Activated CD8-positive, alpha-beta memory T cell treated with anti-CD3 and anti-CD28 coated beads for 4 hours (primary cell): ENCODE measurements at regions not wholly inside any gene's neighbourhood (a gene's known extent, or its start where the extent isn't known, plus 50 kb on each side); places are given as distances from the start of the nearest gene placed in this dataset.

ENCODE experiments used
- DNase-seq, 2 donors: peaks; one replicate each; pipeline ENCODE4 v3.0.0-alpha.2; 2020; ENCODE audit warnings: low read depth in 2 of 2

DNA sequence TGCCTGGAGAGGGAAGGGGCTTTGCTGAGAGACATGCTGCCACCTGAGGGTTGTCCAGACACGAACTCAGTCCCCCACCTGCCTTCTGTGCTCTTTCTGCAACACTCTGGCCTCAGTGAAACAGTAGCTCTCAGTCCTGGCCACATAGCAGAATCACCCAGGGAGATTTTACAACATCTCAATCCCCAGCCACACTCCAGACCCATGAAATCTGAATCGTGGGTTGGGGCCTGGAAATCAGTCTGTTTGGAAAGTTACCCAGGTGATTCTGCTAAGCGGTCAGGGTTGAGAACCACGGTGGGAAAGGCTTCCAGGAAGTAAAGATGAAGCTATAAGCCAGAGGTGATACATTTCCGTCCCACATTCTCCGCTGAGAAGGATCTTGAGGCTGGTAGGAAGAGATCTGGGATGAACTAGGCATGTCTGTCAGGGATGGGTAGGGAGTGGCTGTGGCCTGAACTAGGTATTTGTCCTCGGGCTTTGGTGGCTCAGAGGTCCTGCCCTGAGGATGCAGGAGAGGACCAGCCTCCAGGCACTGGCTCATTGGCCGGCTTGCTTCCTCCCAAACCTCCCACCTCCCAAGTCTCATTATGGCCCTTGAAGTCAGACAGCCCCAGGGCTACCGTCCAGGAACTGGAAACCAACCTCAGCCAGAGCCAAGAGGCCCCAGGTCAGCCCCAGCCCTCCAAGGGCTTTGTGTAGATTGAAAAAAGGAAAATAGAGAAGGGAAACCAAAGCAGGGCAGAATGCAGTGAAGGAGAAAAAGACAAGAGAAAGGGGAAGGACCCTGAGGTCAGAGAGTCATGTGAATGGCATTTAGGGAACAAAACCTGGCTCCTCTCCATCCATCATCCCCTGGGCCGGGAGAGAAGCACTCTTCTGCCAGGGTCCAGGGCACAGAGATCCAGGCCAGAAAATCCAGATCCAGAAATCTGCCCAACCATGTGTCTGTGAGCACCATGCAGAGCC lies 119.6 kb downstream of the ZFP36L2 start:
- no peak for DNase-seq

DNA sequence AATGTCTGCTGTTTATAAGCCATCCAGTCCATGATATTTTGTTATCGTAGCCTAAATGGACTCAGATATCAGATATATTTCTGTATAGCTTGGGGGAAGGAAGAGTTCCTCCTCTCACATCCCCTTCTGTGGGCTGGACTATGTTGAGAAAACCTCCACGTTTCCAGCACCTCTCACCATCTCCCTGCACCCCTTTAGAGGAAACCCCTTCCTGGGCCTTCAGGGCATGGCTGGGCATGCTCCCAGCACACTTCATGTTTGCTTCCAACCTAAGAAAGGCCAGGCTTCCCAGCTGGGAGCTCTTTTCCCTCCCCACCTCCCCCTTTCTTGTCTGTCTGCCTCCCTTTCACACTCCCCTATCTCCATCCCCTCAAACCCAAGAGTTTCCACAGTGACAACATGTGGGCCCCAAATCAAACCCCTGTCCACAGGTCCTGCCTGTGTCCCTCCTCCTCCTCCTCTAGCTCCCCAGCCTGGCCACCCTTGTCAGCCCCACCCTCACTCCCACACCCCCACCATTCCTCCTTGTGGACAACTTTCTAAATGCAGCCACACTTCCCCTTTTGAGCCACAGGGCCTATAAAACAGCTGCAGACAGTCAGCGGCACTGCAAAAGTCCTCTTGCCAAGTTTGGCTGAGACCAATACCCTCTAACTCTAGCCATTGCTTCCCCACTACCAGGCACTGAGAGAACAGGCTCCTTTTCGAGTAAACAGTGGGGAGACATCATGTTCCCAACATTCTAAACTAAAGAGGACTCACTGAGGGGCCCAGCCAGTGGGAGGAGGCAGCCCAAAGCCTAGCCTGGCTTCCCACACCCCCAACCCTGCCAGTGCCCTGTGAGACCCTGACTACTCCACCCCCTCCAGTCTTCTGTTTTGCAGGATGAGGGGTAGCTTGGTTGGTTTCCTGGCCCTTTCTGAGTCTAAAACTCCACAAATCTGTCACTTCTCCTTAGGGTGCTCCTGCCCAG lies 120.5 kb downstream of the ZFP36L2 start:
- DNase-seq = no peak

DNA sequence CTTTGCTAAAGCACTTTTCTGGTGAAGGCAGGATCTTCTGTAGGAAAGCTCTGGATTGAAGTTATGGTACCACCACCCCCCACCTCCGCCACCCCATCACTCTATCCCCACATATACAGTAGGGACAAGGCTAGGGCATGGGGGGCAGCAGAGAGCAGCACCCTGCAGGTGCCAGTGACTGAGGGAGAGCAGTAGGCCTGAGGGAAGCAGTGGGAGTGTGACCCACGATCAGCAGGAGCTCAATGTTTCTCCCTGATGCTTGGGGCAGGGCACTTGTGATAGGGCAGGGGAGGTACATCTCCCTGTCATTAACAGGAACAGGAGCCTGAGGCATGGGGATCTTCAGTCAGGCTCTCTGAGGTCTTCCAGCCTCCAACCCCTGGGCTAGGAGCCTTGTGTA lies 121.6 kb downstream of the ZFP36L2 start:
- DNase-seq = no peak

DNA sequence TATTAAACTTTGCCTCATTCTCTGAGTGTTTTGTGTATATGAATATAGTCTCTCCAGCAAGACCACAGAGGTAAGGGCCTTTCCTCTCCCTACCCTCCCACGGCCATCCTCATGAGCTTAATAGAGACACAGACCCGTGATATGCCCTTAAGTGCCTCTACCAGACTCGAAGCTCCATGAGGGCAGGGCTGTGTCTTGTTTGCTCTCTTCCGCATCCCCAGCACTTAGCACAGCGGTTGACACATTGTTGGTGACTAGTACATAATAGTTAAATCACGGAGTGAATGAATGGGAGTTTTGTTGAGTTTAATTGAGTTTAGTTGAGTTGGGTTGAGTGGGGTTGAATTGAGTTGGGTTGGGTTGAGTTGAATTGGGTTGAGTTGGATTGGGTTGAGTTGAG lies 122.3 kb downstream of the ZFP36L2 start:
- no peak for DNase-seq

- no peak for DNase-seq
Measured at GRCh38 chr2:43103093-43103404, 123.4 kb downstream of the ZFP36L2 start.

GRCh38 chr2:43102366-43103092 lies 123.9 kb downstream of the ZFP36L2 start:
- no peak for DNase-seq

- no peak for DNase-seq
Measured at GRCh38 chr2:43101751-43102150, 124.7 kb downstream of the ZFP36L2 start.

- no peak for DNase-seq
Measured at GRCh38 chr2:43100883-43101662, 125.3 kb downstream of the ZFP36L2 start.

- DNase-seq = no peak
Measured at GRCh38 chr2:43100362-43100882, 126.0 kb downstream of the ZFP36L2 start.

DNA sequence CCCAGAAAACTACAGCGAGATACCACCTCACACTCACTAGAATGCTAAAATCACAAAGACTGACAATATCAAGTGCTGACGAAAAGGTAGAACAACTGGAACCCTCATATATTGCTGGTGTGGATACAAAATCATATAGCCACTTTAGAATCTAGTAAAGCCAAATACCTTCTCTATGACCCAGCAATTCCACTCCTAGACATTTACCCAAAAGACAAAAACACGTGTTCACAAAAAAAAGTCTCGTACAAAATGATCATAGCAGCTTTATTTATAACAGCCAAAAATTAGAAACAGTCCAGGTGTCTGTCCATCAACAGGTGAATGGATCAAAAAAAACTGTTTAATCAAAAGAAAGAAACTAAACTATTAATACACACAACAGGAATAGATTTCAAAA lies 126.6 kb downstream of the ZFP36L2 start:
- DNase-seq = no peak

- DNase-seq = no peak
Measured at GRCh38 chr2:43098539-43098938, 127.9 kb downstream of the ZFP36L2 start.

DNA sequence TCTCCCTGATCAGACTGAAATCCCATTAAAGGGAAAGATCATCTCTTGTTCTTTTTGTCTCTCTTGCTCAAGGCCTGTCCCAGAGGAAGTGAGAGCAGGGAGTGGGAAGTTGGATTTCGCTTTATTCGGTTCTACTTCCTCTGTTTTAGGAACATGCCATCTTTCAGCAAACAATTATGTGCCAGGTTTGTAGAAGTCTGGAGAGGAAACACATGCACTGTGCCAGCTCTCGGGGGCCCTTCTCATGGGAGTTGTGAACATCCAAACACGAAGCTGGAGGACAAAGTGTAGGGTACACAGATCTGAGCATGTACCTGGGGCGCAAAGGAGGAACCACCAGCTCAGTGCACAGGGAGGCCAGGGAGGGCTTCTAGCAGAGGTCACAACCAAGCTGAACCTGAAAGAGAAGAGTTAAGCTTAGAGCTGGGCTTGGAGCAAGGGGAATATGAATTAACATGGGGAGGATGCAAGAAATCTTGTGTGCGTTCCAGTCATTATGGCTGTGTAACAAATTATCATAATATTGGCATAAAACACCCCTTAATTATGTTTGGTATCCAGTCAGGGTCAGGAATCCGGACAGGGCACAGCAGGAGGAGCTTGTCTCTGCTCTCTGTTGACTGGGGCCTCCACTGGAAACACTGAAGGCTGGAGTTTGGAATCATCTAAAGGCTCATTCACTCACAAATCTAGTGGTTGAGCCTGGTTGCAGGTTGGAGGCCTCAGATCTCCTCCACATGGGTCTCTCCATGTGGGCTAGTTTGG lies 128.6 kb downstream of the ZFP36L2 start:
- no peak for DNase-seq

GRCh38 chr2:43095533-43096295 lies 130.7 kb downstream of the ZFP36L2 start:
- DNase-seq = no peak

DNA sequence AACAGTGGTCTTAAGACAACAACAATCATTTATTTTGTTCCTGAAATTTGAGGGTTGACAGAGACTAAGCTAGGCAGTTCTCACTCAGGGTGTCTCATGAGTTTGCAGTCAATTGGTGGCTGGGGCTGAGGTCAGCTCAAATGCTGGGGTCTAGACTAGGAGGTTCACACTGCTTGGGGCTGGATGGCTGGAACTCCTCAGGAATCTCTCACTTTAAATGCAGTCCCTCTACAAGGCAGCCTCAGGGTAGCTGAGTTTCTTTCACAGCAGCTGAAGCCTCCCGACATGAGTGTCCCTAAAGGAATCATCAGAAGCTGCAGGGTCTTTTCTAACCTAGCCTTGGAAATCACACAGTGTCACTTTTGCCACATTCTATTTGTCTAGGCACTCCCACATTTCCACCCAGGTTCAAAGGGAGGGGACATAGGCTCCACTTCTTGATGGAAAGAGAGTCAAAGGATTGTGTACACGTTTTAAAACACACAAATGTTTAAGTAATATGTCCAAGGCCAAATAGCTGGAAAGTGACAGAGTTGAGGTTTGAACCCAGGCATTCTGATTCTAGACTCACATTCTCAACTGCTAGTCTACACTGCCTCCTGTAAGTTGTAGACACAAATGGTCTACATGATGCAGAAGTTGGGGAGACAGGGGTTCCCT lies 133.8 kb downstream of the ZFP36L2 start:
- DNase-seq = no peak

GRCh38 chr2:43090317-43090716 lies 136.1 kb downstream of the ZFP36L2 start:
- no peak for DNase-seq

- DNase-seq = no peak
Measured at GRCh38 chr2:43088143-43089073, 138.0 kb downstream of the ZFP36L2 start.

DNA sequence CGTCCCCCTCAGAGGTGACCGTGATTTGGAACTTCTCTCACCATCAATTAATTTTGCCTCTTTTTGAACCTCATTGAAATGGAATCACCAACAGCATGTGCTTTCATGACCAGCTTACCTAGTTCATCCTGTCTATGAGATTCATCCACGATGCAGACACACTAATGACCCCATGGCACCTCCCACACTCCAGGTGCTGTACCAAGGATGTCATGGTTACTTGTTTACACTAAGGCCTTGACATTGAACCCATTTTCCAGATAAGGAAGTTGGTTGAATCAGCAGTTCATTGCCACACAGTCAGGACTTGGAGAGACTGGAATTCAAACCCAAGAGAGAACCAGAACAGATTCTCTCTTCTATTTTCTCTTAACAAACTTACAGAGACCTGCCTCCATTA lies 139.0 kb downstream of the ZFP36L2 start:
- DNase-seq = no peak
